ENCODE measurements at regions not wholly inside any gene's neighbourhood (a gene's known extent, or its start where the extent isn't known, plus 50 kb on each side); places are given as distances from the start of the nearest gene placed in this dataset.

- Mint-ChIP-seq H3K4me1 (ENCODE audit: unreplicated experiment) (no peaks in the 10 kb centered on the region), H3K9me3 (ENCODE audit: unreplicated experiment) (peaks cover 9% of the 10 kb centered on the region), H3K4me3 (ENCODE audit: unreplicated experiment) (no peak overlapping the region), H3K27ac (ENCODE audit: unreplicated experiment) (no peak overlapping the region), H3K27me3 (ENCODE audit: unreplicated experiment) (no peaks in the 10 kb centered on the region), H3K36me3 (ENCODE audit: unreplicated experiment) (no peaks in the 10 kb centered on the region)
- DNase-seq (ENCODE audit: extremely low spot score, unreplicated experiment), result no peak
- TF ChIP-seq CTCF (IDR thresholded peaks at IDR 0.05), result no peak
Observed at GRCh38 chr7:9752033-9752432, 1221.6 kb upstream of the PHF14 start.

- no peak for TF ChIP-seq CTCF (IDR thresholded peaks at IDR 0.05)
- H3K4me3 Mint-ChIP-seq (ENCODE audit: unreplicated experiment), result no peak overlapping the region
- H3K27ac Mint-ChIP-seq (ENCODE audit: unreplicated experiment), result no peak overlapping the region
- H3K9me3 Mint-ChIP-seq (ENCODE audit: unreplicated experiment), result no peaks in the 10 kb centered on the region
- H3K27me3 Mint-ChIP-seq (ENCODE audit: unreplicated experiment), result peaks cover 2% of the 10 kb centered on the region
- no peaks in the 10 kb centered on the region for H3K36me3 Mint-ChIP-seq (ENCODE audit: unreplicated experiment)
- no peaks in the 10 kb centered on the region for H3K4me1 Mint-ChIP-seq (ENCODE audit: unreplicated experiment)
- DNase-seq (ENCODE audit: extremely low spot score, unreplicated experiment), result no peak
Observed at GRCh38 chr7:9761224-9761623, 1212.4 kb upstream of the PHF14 start.

GRCh38 chr7:9776900-9777299 lies 1196.8 kb upstream of the PHF14 start:
- Mint-ChIP-seq H3K27me3 (ENCODE audit: unreplicated experiment) (no peaks in the 10 kb centered on the region), H3K27ac (ENCODE audit: unreplicated experiment) (no peak overlapping the region), H3K4me3 (ENCODE audit: unreplicated experiment) (no peak overlapping the region), H3K9me3 (ENCODE audit: unreplicated experiment) (peaks cover 6% of the 10 kb centered on the region), H3K4me1 (ENCODE audit: unreplicated experiment) (no peaks in the 10 kb centered on the region), H3K36me3 (ENCODE audit: unreplicated experiment) (no peaks in the 10 kb centered on the region)
- no peak for DNase-seq (ENCODE audit: extremely low spot score, unreplicated experiment)
- no peak for TF ChIP-seq CTCF (IDR thresholded peaks at IDR 0.05)

- DNase-seq (ENCODE audit: extremely low spot score, unreplicated experiment), result no peak
- Mint-ChIP-seq H3K27me3 (ENCODE audit: unreplicated experiment) (no peaks in the 10 kb centered on the region), H3K4me1 (ENCODE audit: unreplicated experiment) (no peaks in the 10 kb centered on the region), H3K36me3 (ENCODE audit: unreplicated experiment) (no peaks in the 10 kb centered on the region), H3K9me3 (ENCODE audit: unreplicated experiment) (peaks cover 3% of the 10 kb centered on the region), H3K4me3 (ENCODE audit: unreplicated experiment) (no peak overlapping the region), H3K27ac (ENCODE audit: unreplicated experiment) (no peak overlapping the region)
- TF ChIP-seq CTCF (IDR thresholded peaks at IDR 0.05), result no peak
Observed at GRCh38 chr7:9778367-9778766, 1195.3 kb upstream of the PHF14 start.

- Mint-ChIP-seq H3K4me3 (ENCODE audit: unreplicated experiment) (no peak overlapping the region), H3K9me3 (ENCODE audit: unreplicated experiment) (no peaks in the 10 kb centered on the region), H3K27me3 (ENCODE audit: unreplicated experiment) (no peaks in the 10 kb centered on the region), H3K4me1 (ENCODE audit: unreplicated experiment) (no peaks in the 10 kb centered on the region), H3K27ac (ENCODE audit: unreplicated experiment) (no peak overlapping the region), H3K36me3 (ENCODE audit: unreplicated experiment) (no peaks in the 10 kb centered on the region)
- no peak for DNase-seq (ENCODE audit: extremely low spot score, unreplicated experiment)
- TF ChIP-seq CTCF (IDR thresholded peaks at IDR 0.05), result no peak
Observed at GRCh38 chr7:9781710-9782109, 1192.0 kb upstream of the PHF14 start.
